ENCODE measurements at regions not wholly inside any gene's neighbourhood (a gene's known extent, or its start where the extent isn't known, plus 50 kb on each side); places are given as distances from the start of the nearest gene placed in this dataset.
"Not testable (repeated sequence)": the region's sequence is repeated elsewhere in the genome, so short reads cannot be mapped to it uniquely, and the experiment has no call there.

DNA sequence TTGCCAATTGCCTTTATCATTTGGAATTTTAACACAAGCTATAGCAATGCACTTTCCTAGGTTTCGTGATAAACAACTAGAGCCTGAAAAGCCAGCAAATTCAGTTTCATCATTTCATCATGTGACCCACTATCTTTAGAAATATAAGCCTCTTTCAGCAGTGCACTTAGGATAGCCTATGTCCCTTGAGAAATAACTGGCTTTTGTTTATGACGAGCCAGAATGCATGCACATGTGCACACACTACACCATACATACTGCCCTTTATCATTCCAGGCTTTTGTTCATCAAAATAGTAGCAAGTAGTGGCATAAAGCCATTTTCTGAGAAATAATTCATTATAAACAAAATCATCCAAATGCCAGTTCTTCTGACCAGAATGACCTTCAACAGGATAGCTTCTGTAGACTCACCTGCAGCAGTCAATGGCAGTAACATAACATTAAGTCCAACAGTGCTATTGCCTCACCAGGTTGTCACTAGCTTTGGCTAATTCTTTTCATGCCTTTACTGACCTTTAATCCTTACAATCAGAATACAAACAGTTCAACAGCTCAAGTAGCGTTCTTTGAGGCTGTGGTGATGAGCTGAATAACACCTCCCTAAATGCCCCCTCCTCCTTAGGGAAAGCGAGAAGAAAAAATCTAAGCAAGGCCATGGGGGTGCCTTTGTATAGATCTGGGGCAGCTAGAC lies 132.3 kb upstream of the SMARCA2 start:
- no peak for DNase-seq

DNA sequence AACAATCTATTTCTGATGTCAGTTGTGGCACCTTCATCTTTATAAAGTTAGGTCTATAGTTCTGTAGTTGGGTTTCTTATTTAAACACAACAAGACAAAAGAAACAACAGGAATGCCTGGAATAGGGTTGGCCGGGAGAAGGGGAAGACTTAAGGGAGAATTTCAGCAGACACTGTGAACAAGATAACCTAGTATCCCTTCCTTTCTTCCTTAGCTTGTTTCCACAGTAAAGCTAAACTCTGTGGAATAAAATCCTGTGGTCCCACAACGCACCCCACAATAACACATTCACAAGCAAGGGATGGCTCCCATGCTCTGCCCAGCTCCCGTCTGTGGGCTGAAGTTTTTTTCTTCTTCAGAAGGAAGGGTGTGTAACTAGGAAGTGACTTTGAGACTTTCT lies 124.9 kb upstream of the SMARCA2 start:
- no peak for DNase-seq

DNA sequence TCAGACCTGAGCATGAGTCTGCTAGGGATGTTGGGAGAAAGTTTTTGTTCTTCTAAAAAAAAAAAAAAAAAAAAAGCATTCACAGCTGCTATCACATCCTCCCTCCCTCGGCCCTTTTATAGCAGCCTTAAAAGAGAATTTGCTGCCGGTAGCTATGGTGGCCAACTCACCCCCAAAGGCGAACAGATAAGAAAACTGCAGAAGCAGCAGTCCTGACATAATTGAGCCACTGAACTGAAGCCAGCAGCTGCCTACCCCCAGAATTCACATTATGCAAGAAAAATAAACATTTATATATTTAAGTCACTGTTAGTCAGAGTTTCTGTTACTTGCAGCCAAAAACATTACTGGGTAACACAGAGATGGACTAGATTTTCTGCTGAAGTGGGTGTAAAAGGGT lies 124.3 kb upstream of the SMARCA2 start:
- no peak for DNase-seq

- not testable (repeated sequence) for DNase-seq
These were observed 112.0 kb upstream of the SMARCA2 start for GRCh38 chr9:1903080-1903704.

- no peak for DNase-seq
These were observed 107.7 kb upstream of the SMARCA2 start for GRCh38 chr9:1907465-1907864.

- DNase-seq = no peak
These were observed 105.8 kb upstream of the SMARCA2 start for GRCh38 chr9:1909322-1909721.

DNA sequence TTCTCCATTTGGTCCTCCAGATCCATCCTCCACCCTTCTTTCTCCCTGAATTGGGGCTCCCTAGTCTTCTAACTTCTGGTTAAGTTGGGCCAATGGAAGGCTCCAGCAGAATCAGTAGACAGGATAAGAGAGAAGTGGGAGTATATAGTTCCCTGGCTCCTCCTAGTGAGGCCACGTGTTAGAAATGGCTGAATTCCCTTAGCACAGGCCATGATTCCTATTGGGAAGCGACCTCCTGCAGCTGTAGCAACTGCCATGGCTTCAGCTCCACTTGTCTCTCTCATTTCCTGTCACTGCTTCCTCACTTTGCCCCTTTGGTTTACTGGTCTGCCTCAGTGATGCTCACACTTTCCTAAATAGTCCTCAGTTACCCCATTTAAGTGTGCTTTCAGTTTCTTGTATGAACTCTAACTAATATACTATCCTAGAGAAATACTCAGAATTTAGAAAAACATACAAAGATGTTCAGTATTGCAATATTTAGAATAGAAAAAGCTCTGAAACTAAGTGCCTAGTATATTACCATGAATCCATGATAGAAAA lies 104.8 kb upstream of the SMARCA2 start:
- DNase-seq = no peak

GRCh38 chr9:1913631-1914330 lies 101.4 kb upstream of the SMARCA2 start:
- DNase-seq = no peak

GRCh38 chr9:1916095-1916494 lies 99.1 kb upstream of the SMARCA2 start:
- no peak for DNase-seq

DNA sequence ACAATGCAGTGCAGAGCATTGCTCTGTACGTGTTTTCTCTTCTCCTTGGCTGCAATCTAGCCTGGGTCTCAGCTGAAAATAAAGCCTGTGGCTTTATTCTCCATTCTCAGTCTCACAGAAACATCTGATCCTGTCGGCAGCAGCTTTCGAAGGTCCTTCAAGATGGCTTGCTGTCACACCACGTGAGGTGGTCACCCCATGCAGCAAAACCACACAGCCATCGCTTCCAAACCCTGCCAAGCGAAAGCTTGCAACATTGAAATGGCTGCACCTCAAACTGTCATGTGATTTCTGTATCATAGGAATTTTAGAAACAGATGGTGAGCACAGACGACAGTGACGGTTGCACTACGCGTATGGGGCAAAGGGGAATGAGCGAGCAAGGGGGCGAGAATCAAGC lies 98.5 kb upstream of the SMARCA2 start:
- peak; percentile 8 for DNase-seq

GRCh38 chr9:1917396-1917935 lies 97.7 kb upstream of the SMARCA2 start:
- no peak for DNase-seq

GRCh38 chr9:1918108-1918507 lies 97.0 kb upstream of the SMARCA2 start:
- DNase-seq = no peak

DNA sequence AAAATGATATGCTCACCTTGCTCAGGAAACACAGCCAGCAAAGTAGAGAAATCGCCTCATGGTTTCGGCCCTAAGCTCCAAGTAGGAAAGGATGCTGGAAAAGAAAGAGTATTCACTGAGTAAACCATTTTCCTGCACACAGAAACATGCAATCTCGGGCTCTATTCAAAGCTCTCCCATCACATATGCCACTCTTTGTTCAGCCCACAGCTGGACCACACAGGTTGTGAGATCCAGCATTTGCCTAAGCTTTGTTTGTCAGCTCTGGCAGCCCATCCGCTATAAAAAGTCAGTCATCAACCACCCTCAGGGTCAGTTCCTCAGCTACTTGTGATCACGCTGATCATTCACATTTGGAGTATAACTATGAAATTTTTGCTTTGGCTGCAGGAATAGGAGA lies 96.5 kb upstream of the SMARCA2 start:
- no peak for DNase-seq

- DNase-seq = no peak
These were observed 95.9 kb upstream of the SMARCA2 start for GRCh38 chr9:1919229-1919628.

GRCh38 chr9:1920386-1920785 lies 94.8 kb upstream of the SMARCA2 start:
- DNase-seq = no peak

GRCh38 chr9:1922026-1922425 lies 93.1 kb upstream of the SMARCA2 start:
- no peak for DNase-seq

DNA sequence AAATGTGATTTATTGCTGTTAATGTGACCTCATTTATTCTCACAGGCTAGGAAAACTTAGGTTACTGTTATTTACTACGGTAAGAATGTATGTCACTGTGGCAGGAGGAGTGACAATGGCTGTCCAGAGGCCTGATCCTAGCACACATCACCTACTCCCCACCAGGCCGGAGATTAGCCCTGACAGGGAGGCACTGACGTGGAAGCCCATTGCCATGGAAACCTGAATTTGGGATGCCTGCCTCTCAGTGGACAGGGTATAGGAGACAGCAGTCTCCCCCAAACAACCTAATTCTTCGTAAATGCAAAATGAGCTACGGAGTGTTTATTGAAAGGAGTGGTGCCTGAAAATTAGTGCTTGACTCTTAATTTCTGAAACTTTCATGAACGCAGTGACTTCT lies 87.6 kb upstream of the SMARCA2 start:
- DNase-seq = no peak

DNA sequence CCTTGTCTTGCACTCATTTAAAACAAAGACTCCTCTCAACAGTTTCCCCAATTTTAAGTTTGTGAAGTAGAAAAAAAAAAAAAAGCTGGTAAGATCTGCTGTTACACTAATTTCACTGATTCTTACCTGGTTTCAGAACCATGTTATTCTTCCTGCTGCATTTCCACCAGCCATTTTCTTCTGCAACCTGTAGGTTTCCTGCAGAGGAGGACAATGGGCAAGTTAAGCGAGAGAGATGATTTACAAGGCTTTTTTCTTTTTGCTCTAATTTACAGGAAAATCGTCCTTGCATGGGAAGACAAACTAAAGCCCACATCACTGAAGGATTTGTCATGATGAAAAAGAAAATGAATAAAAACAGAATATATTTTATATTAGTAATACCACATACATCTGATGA lies 86.0 kb upstream of the SMARCA2 start:
- DNase-seq = no peak

DNA sequence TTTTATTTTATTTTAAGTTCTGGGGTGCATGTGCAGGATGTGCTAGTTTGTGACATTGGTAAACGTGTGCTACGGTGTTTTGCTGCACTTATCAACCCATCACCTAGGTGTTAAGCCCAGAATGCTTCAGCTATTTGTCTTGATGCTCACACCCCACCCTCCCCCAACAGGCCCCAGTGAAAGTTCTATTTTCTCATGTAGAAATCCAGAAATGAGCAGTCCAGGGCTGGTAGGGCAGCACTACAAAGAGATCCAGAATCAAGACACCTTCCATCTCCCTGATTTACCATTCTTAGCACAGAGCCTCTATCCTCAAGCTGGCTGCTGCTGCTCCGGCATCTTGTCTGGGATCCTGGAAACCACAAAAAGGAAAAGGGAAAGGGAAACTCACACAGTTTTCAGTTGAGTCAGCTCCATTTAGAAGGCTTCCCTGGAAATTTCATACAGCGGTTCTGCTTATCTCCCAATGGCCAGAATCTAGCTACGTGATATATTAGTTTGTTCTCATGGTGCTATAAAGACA lies 85.4 kb upstream of the SMARCA2 start:
- DNase-seq = no peak

DNA sequence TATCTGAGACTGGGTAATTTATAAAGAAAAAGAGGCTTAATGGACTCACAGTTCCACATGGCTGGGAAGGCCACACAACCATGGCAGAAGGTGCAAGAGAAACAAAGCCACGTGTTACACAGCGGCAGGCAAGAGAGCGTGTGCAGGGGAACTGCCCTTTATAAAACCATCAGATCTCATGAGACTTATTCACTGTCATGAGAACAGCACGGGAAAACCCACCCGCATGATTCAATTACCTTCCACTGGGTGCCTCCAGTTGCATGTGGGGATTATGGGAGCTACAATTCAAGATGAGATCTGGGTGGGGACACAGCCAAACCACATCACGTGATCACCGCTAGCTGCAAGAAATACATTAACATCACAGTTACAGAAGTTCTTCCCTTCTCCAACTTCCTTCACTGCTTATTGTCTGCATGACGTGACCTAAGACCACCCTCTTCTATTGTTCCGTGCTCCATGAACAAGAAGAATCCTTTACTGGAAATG lies 84.9 kb upstream of the SMARCA2 start:
- DNase-seq = not testable (repeated sequence)

GRCh38 chr9:1938135-1938534 lies 77.0 kb upstream of the SMARCA2 start:
- no peak for DNase-seq

DNA sequence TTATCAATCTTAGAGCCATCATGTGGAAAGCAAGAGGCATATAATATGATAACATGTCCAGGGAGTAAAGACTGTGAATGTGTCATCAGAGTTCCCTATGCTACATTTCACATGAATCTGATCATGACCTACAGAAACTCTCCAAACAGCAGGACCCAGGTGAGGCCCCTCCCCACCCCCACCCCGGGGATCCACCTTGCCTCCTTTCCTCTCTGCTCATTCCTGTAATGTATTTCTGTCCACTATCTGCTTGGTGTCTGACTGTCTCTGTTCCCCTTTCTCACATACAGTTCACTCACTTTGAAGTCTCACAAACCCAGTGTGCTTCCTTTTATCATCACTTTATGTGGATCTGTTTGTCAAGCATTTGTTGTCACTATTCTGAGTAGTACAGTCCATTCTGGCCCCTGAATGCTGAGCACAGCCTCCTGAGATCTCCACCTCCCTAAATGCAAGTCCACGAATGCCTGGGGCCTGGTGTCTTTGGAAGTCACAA lies 76.4 kb upstream of the SMARCA2 start:
- DNase-seq = no peak

- no peak for DNase-seq
These were observed 75.7 kb upstream of the SMARCA2 start for GRCh38 chr9:1939466-1939865.

Measured in fibroblast of upper back skin (primary cell).